SU-DHL-6 (cell line): ENCODE measurements at regions not wholly inside any gene's neighbourhood (a gene's known extent, or its start where the extent isn't known, plus 50 kb on each side); places are given as distances from the start of the nearest gene placed in this dataset.

ENCODE experiments used
- EZH2phosphoT487 ChIP-seq: fragments of 200-600 bp; sonication (generic), shearing (Covaris generic); conservative IDR thresholded peaks from 2 replicates; pipeline ENCODE4 v1.6.1; 2018; ENCODE audit warnings: mild to moderate bottlenecking, antibody characterized with exemption, low read length, moderate library complexity, mixed read lengths
- TF ChIP-seq, protein P1 (sequence below): fragments of 200-600 bp; sonication (generic); IDR thresholded peaks from one replicate; pipeline ENCODE4 v1.5.1; 2017; ENCODE audit warnings: antibody characterized with exemption, mild to moderate bottlenecking, low read length, moderate library complexity; ENCODE audit not compliant: insufficient read depth, poor library complexity, severe bottlenecking

DNA sequence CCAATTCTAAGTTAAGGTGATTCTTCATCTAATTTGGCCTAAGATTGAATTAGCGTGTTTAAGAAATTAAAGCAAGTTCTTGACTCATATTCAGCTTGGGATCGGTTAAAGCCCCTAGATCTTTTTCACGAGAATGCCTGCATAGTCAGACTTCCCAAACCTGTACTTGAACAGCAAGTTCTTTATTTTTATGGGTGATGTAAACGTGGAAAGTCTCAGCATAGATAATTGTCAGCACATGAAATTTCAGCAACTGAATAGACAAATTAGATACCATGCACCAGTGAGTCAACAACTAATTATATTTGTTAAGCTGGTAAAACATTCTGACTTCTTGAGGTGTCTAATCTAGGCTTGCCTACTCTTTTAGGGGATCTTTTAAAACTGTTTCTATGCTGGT, 183.1 kb upstream of the TNFAIP3 start:
- TF ChIP-seq, protein P1, sequence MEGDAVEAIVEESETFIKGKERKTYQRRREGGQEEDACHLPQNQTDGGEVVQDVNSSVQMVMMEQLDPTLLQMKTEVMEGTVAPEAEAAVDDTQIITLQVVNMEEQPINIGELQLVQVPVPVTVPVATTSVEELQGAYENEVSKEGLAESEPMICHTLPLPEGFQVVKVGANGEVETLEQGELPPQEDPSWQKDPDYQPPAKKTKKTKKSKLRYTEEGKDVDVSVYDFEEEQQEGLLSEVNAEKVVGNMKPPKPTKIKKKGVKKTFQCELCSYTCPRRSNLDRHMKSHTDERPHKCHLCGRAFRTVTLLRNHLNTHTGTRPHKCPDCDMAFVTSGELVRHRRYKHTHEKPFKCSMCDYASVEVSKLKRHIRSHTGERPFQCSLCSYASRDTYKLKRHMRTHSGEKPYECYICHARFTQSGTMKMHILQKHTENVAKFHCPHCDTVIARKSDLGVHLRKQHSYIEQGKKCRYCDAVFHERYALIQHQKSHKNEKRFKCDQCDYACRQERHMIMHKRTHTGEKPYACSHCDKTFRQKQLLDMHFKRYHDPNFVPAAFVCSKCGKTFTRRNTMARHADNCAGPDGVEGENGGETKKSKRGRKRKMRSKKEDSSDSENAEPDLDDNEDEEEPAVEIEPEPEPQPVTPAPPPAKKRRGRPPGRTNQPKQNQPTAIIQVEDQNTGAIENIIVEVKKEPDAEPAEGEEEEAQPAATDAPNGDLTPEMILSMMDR: no peak
- no peak for TF ChIP-seq EZH2phosphoT487
